ENCODE measurements at regions not wholly inside any gene's neighbourhood (a gene's known extent, or its start where the extent isn't known, plus 50 kb on each side); places are given as distances from the start of the nearest gene placed in this dataset.
"Not testable (repeated sequence)": the region's sequence is repeated elsewhere in the genome, so short reads cannot be mapped to it uniquely, and the experiment has no call there.

GRCh38 chr10:18793951-18794350 is 134.7 kb downstream of the ARL5B start:
- Histone ChIP-seq H3K36me3 (no peaks in the 10 kb centered on the region), H3K27ac (no peak overlapping the region), H3K4me3 (no peak overlapping the region), H3K4me1 (no peaks in the 10 kb centered on the region), H3K9me3 (peaks cover 0 to 6% (median 0%) of the 10 kb centered on the region in 4 donors), H3K27me3 (no peaks in the 10 kb centered on the region)
- TF ChIP-seq POLR2A (IDR thresholded peaks at IDR 0.05) (no peak), CTCF (IDR thresholded peaks at IDR 0.05) (peak in 4 of 6 experiments; percentile 10 to 87 (median 76))
- no peak for DNase-seq

GRCh38 chr10:18795549-18795948 is 136.3 kb downstream of the ARL5B start:
- H3K36me3 ChIP-seq = no peaks in the 10 kb centered on the region
- H3K4me3 ChIP-seq = no peak overlapping the region
- no peaks in the 10 kb centered on the region for H3K4me1 ChIP-seq
- DNase-seq = no peak
- H3K27ac ChIP-seq = no peak overlapping the region
- no peaks in the 10 kb centered on the region for H3K27me3 ChIP-seq
- H3K9me3 ChIP-seq = no peaks in the 10 kb centered on the region
- TF ChIP-seq POLR2A (IDR thresholded peaks at IDR 0.05) (no peak), CTCF (IDR thresholded peaks at IDR 0.05) (no peak)

GRCh38 chr10:18797286-18797685 is 138.1 kb downstream of the ARL5B start:
- Histone ChIP-seq H3K4me3 (no peak overlapping the region), H3K27me3 (no peaks in the 10 kb centered on the region), H3K27ac (no peak overlapping the region), H3K9me3 (no peaks in the 10 kb centered on the region), H3K4me1 (no peaks in the 10 kb centered on the region), H3K36me3 (no peaks in the 10 kb centered on the region)
- DNase-seq = no peak
- TF ChIP-seq CTCF (IDR thresholded peaks at IDR 0.05) (no peak), POLR2A (IDR thresholded peaks at IDR 0.05) (no peak)

- Histone ChIP-seq H3K4me1 (no peaks in the 10 kb centered on the region), H3K4me3 (no peak overlapping the region), H3K36me3 (no peaks in the 10 kb centered on the region), H3K9me3 (no peaks in the 10 kb centered on the region), H3K27me3 (no peaks in the 10 kb centered on the region), H3K27ac (no peak overlapping the region)
- TF ChIP-seq POLR2A (IDR thresholded peaks at IDR 0.05) = no peak
- TF ChIP-seq CTCF (IDR thresholded peaks at IDR 0.05) = no peak
- peak in 1 of 3 donors; percentile 59 for DNase-seq
These were observed 162.9 kb downstream of the ARL5B start for GRCh38 chr10:18822156-18822555.

GRCh38 chr10:18829259-18829658 is 170.0 kb downstream of the ARL5B start:
- H3K27me3 ChIP-seq = no peaks in the 10 kb centered on the region
- no peak overlapping the region for H3K4me3 ChIP-seq
- no peaks in the 10 kb centered on the region for H3K4me1 ChIP-seq
- TF ChIP-seq CTCF (IDR thresholded peaks at IDR 0.05) = no peak
- H3K36me3 ChIP-seq = no peaks in the 10 kb centered on the region
- no peaks in the 10 kb centered on the region for H3K9me3 ChIP-seq
- no peak overlapping the region for H3K27ac ChIP-seq
- no peak for DNase-seq

GRCh38 chr10:18830277-18830676 is 171.0 kb downstream of the ARL5B start:
- H3K9me3 ChIP-seq = no peaks in the 10 kb centered on the region
- H3K4me3 ChIP-seq = no peak overlapping the region
- H3K4me1 ChIP-seq = no peaks in the 10 kb centered on the region
- no peaks in the 10 kb centered on the region for H3K36me3 ChIP-seq
- TF ChIP-seq CTCF (IDR thresholded peaks at IDR 0.05) = no peak
- no peak for TF ChIP-seq POLR2A (IDR thresholded peaks at IDR 0.05)
- H3K27ac ChIP-seq = no peak overlapping the region
- no peak for DNase-seq
- no peaks in the 10 kb centered on the region for H3K27me3 ChIP-seq

GRCh38 chr10:18856623-18857022 is 192.0 kb upstream of the MALRD1 start:
- H3K27ac ChIP-seq = peak overlapping the region in 2 of 4 donors; percentile 32 to 48
- H3K9me3 ChIP-seq, H3K27me3 ChIP-seq, H3K4me3 ChIP-seq, H3K4me1 ChIP-seq, H3K36me3 ChIP-seq: not testable (repeated sequence)
- DNase-seq = peak in 1 of 3 donors; percentile 50

All from Peyer's patch (tissue), 4 donors.